HL-60/S4 treated with phorbol 12-myristate 13-acetate at 8.2 ng/mL for 4 days and 3 days (cell line): ENCODE measurements at regions not wholly inside any gene's neighbourhood (a gene's known extent, or its start where the extent isn't known, plus 50 kb on each side); places are given as distances from the start of the nearest gene placed in this dataset.
"Not testable (repeated sequence)": the region's sequence is repeated elsewhere in the genome, so short reads cannot be mapped to it uniquely, and the experiment has no call there.

Experiments
- in situ Hi-C: fragments of 300-500 bp; cut with MboI; formaldehyde crosslinking; loops from 2 replicates; pipeline ENCODE4 v1.15.0; 2022; ENCODE audit warnings: low sequenced_read_pairs

DNA sequence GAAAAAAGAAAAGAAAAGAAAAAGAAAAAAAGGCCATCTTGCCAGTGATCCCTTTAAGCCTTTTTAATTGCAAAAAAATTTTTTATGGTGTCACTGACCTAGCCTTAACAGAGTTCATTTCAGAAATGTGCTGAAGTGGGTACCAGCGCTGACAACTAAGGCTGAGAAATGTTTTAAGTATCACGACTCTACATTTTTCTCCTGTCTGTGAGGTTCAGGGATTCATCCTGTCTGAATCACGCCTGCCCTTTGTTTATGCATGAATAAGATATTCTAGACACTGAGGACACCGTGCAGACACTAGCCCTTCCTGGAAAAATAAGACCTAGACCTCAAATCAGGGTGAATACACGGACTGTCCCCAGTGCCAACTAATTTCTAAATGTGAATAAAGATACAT, 154.4 kb upstream of the NOCT start:
- in situ Hi-C loops = no loop called here

DNA sequence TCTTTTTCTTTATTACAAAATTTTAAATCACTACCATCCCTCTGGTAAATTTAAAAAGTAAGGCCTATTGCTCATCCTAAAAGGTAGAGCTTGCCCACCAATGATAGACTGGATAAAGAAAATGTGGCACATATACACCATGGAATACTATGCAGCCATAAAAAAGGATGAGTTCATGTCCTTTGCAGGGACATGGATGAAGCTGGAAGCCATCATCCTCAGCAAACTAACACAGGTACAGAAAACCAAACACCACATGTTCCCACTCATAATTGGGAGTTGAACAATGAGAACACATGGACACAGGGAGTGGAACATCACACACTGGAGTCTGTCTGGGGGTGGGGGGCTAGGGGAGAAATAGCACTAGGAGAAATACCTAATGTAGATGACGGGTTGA, 155.2 kb upstream of the NOCT start:
- in situ Hi-C loops = not testable (repeated sequence)

DNA sequence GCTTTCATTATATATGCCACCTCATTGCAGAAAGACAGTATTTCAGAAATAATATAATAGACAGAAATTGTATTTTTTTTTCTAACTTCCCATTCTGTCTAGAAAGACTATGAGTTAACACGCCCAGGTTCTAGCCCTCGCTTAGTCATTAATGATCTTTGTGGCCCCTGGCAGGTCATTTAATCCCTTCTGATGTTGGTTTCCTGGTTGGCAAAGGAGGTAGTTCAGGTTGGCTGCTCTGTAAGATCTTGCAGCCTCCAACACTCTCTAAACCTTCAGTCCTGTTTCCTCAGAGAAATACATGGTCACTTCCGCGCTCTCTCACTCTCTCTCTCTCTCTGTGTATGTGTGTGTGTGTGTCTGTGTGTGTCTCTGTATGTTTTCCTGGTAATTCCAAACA, 156.3 kb upstream of the NOCT start:
- in situ Hi-C loops = no loop called here

DNA sequence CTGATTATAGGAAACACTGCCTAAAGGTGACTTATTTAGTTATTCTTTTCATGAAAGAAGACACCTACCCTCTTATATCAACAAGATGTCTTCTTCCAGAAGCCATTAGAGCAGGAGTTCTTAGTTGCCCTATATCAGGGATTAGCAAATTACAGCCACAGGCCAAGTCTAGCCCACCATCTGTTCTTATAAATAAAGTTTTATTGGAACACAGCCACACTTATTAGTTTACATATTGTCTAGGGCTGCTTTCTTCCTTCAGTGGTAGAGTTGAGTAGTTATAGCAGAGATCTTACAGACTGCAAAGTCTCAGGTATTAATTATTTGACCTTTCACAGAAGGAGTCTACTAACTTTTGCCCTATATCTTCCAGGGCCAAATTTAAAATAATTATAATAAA, 157.2 kb upstream of the NOCT start:
- in situ Hi-C loops = no loop called here

DNA sequence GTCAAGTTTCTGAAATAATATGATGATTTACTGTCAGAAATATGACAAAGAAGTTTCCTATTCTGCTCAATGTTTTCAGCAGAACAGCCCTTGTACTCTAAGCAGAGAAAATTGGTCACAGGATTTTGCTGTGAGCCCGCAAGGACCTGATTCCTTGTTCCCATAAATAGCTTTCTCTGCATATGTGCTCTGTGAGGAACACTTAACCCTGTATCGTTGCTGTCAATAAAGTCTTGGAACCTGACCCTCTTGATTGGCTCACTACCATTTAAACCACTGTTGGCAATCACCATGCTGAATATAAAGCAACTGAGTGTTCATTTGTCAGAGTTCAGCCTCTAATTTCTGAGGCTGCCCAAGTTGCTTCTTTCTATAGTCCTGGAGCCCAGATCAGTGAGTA, 158.2 kb upstream of the NOCT start:
- in situ Hi-C loops = no loop called here

DNA sequence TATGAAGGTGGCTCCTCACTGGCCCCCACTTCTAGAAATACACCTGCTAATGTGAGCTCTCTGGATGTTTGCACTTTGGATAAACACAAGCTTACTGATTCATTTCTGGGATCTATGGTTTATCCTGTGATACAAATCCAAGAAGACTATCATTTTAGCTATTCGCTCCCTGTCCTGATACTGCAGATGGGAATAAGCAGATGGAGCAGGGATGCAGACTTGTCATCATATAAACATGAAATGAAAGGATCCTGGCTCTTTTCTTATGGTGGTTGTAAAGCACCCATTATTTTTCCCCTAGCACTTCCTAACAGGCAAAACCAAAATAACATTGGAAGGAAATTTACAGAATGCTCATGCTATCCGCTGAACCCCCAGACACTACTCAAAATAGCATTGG, 162.9 kb upstream of the NOCT start:
- in situ Hi-C loops = no loop called here

DNA sequence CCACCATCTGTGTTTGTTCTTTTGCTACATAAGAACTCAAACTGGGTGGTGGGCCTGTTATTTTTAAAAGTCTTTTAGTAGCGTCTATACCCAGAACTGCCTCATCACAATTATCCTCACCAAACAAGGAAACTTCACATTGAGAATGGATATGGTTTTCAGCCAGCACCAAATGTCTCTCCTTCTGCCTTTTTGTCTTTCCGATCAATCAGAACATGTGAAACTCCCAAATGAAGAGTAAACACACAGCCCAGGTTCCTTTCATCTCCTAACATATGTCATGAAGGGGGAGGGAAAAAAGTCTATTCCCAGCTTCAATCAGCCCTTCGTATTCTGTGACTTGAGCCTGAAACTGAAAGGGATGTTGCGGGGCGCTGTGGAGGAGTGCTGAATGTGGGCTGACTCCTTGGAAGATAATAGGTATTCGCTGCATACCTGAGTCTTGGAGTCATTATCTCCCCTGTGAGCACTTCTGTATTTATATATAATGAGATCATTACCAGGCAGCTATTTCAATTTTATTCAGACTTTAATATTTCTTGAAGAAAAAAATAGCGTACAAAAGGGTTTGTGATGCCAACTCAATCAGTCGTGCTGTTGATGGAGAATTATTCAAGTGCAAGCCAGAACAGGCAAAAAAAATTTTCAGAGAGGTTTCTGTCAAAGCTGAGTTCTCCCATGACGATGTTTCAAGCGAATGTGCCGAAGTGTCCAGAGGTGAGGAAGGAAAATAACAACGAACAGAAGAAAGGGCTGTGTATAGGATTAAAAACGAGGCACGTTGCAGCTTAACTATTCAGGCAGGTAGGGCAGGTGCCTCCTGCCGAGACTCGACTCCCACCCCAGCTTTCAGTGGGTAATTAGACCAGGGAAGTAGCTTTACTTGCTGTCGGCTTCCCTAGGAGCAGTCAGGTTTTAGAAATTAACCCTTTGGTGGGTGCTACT, 163.9 kb upstream of the NOCT start:
- in situ Hi-C loops = no loop called here

DNA sequence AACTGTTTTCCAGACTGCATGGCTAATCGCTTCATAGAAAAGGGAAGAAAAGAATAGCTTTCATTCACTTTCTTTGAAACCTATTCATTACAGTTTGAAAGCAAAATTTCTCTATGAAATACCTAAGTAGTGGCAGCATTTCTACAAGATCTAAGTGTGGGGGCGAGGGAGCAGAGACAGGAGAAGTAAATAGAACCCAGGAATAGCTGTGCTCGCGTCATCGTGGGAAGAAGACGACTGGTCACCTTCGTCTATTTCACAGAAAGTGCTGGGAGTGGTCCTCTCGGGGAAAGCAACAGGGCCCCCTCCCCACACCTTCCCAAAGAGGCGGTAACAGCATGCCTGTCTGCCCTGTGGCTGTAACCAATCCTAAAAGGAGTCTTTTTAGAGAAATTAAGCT, 169.9 kb upstream of the NOCT start:
- in situ Hi-C loops = no loop called here

DNA sequence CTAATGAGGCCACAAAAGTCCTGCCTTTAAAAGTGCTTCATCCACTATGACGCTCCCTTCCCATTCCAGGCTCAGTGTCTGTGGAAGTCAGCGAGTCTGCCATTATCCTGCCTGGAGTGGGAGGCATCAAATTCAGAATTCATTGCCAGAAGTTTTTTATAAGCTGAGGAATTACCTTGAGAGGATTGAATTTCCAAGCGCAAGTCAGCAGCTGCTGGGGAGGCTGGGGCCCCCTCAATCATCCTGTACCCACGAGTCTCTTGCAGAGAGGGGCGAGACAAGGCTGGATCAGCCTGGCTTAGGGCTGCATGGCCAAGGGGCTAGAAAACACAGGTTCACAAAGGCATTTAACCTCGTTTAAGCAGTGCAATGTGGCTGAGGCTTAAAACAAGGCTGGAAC, 170.5 kb upstream of the NOCT start:
- in situ Hi-C loops = no loop called here

DNA sequence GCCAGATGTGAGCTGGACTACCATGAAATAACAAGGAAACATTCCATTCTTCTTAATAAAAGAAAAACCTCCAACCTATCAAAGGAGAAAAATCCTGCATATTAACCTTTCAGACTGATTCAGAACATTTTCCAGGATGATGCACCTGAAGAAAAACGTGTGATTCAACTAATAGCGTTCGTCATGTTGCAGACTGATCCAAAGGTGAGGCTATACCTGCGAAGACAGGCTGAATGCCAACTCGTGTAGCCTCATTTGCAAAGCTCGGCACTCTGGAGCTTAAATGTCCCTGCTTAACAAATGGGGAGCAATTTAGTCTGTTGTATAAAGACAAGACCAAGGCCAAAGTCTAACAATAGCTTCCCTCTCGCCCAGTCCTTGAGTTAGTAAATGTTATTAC, 172.0 kb upstream of the NOCT start:
- in situ Hi-C loops = no loop called here

DNA sequence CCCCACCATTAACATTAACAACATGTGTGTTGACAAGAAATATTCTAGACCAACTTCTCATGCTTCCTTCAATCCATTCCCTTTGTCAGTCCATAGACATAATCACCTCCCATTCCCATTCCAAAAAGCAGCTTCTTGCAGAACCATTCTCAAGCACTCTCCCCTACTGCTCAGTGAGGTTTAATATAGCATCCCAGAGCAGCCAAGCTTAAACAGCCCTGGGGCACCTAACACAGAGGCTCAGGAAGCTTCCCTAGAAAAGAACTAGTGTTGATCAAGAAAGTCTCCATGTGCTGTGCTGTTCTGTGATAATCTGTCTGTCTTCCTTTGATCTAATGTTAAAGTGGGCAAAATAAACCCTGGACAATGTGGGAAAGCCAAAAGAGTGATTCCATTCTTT, 174.2 kb upstream of the NOCT start:
- in situ Hi-C loops = no loop called here

DNA sequence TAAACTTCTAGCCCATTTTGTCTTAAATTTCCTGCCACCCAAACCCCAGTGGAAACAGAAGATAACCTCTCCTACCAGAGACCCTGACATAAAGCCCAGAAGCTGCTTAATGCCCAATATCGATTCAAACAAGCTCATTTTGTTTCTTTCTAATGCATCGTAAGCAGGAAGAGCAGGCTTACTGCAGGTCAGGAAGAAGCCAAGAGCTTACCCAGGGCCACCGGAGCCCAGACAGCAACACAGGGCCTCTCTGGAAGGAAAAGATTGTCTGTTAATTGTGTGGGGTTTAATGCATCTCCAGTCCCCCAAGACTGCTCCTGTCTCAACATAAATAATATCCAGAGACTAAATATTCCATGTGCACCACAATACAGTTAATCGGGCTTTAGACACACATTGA, 177.3 kb upstream of the NOCT start:
- in situ Hi-C loops = no loop called here

DNA sequence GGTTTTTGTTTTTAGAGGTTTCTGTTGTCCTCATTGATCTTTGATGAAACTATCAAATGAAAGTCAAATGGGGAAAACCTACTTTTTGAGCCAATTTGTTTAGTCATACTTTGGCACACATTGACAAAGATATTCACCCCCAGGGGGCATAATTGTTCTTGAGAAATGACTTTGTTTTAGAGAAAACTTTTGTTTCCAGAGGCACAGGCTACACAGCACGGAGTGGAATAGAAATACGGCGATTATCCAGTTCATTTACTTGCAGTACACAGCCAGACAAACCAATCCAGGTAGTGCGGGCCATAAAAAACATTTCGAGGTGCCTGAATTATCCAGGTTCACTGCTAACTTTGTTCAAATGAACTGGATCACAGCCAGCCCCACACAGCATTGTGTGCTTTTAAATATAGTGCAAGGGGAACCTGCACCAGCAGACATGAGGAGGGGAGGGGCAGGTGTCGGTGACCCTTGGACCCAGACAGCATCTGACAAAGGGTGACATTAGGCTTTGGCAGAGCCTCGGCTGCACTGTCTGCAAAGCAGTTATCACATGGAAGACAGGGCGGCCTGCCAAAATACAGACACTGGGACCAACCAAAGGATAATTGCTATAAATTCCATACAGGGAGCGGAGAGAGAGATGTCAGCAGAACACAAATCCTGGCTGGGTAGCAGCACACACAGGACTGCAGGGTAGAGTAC, 179.6 kb upstream of the NOCT start:
- in situ Hi-C loops = no loop called here

DNA sequence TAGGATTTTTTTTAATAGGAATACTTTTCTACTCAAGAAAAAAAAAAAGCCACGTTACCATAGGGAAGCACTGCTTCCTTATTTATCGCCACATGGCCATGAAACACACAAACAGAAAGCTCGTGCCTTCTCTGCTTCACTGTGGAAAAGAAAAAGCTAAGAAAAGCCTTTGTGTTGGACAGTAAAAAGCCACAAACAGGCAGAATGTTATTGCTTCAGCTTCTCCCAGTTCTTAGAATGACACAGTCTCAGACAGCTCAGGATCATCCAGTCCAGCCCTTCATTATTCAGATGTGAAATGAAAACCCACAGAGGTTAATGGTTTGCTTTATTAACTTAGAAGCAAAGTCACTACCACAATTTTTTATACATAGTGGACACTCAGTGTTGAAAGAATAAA, 181.6 kb upstream of the NOCT start:
- in situ Hi-C loops = no loop called here

DNA sequence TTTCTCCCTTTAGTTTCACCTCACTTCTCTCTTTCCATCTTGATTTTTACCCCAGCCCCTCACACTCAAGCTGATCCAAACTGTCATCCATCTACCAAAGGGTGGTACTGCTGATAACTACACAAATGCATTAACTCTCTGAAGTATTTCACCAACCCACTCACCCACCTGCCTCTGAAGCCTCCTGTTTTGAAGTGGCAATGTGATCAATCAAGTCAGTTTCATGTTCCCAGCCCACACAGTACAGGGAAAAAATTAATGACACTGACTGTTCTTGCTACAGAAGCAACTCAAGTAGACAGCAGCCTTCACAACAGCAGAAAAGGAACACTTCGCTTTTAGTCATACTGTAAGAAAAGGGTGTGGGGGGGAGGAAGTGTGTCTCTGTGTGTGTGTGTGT, 183.0 kb upstream of the NOCT start:
- in situ Hi-C loops = no loop called here

DNA sequence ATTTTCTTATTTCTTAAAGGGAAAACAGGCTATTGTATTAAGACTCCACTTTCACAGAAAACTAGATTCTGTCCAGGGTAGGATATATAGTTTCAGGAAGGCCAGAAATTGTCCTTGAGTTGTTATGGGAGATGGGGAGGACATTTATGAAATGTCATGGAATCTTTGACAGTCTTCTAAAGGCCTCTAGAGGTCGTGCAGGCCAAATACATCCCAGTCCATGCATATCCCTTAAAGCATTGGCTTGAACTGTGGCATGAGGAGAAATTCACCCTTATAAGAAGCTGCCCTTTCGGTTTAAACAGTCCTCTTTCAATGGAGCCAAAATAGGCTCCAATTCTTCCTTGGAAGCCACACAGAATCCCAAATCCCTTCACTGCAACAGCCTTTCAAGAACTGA, 183.6 kb upstream of the NOCT start:
- in situ Hi-C loops = no loop called here

DNA sequence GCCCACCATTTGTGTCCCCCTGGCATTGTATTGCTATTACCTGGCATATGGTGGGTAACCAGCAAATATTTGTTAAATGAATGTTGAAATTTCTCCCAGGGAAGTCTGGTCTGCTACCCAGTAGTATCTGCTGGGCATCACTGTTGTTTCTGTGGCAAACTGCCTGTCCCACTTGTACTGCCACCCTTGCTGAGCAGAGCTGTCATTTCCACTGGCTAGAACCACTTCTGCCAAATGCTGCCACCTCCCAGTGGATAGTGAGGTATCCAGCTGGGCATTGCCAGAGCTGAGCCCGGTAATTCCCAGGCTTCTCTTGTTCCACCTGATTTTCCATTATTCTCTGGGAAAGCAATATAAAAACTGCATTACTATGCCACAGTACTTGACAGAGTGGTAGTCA, 186.7 kb upstream of the NOCT start:
- in situ Hi-C loops = no loop called here

DNA sequence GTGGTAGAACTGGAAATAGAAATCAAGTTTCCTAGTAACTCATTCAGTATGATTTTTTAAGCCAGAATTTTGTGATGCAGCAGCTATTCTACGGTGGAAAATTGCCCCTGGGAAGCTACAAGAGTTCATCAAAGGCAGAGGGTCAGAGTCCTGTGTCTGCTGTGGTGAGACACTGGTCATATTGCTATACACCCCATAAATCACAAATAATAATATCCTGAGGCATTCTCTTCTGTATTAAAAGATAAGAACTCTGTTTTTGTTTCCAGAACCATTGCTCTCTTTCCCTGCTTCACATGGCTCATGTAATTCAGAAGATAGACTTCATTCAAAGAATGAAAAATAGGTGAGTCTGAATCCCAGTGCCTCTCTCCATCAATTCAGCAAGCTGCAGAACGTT, 188.8 kb upstream of the NOCT start:
- in situ Hi-C loops = no loop called here

DNA sequence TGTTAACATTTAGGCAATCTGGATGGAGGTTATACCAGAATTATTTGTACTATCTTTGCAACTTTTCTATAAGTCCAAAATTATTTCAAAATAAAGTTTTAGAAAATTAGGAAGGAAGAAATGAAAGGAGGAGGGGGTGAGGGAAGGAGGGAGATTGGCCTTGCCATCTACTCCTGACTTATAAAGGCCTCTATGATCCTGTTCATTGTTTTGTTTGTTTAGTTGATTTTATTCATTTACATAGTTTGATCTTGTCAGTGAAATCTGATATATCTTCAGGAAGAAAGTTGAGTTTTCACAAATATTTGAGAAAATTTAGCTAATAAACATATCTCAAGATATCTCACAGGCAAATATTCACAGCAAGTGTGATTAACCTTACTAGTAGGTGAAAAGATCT, 189.3 kb upstream of the NOCT start:
- in situ Hi-C loops = no loop called here

DNA sequence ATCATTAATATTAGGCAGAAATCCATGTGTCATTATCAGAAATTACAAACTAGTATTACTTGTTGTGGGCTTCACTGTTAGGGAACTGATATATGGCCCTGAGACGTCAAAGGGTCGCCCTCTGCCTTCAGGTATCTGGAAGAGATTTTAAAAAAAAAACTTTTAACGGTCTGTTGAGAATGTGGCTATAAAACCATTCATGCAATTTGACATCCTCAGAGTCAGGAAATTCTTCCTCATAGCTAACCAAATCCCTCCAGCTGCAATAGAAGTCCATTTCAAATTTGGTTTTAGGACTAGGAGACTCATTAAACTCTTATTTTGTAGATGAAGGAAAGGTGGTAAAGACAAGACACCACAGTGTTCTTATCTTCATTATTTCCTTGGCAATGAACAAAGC, 194.2 kb upstream of the NOCT start:
- in situ Hi-C loops = no loop called here

DNA sequence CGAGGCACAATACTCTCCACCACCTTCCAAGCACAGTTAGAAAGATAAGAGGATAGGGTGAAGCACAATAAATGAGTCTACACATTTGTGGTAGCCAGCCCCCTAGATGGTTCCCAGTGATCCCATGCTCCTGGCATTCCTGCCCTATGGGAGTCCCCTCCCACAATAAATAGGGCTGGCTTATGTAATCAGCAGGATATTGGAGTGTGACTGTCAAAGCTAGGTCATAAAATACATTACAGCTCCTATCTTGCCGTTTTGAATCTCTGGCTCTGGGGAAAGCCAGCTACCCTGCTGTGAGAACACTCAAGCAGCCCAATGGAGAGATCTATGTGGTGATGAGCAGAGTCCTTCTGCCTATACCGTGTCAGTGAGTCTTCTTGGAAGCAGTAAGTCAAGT, 198.7 kb upstream of the NOCT start:
- in situ Hi-C loops = no loop called here

DNA sequence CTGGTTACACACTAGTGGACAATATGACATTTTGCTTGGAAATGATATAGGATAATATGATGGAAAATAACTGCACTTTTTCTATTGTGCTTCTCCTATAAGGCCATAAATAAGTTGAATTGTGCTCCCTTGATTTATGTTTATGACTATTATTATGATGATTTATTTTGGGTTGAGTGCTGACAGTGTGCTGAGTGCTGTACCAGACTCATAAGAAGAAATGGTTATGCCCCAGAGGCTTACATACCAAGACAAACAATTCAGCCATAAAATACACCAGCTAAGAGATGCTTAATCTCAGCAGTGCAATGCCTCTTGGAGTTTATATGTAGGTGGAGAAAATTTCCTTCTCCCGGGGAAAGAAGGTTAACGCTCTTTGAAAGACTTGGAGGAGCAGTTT, 199.8 kb upstream of the NOCT start:
- in situ Hi-C loops = no loop called here

DNA sequence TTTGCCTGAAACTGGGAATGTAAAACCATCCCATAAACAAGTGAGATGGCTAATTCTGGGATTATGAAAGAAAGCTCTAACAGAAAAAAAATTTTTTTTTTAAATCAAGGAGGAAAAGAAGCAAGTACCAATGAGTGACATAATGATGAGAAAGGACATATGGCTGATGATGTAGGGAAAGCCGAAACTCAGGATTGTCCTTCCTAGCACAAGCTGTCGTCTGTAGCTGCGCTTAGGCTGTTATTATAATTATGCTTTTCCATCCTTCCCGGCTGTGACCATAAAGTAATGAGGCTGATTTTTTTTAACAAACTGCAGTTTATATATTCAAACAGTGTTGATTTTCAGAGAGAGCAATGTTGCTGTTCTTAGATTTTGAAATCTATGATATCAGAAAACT, 209.8 kb upstream of the NOCT start:
- in situ Hi-C loops = no loop called here
